HG03442 (cell line): ENCODE measurements at regions not wholly inside any gene's neighbourhood (a gene's known extent, or its start where the extent isn't known, plus 50 kb on each side); places are given as distances from the start of the nearest gene placed in this dataset.

Experiments
- ATAC-seq: cut with Tn5 transposase; IDR thresholded peaks from one replicate; pipeline ENCODE4 v1.9.1; 2021; ENCODE audit warnings: mild to moderate bottlenecking, moderate library complexity; ENCODE audit not compliant: unreplicated experiment

DNA sequence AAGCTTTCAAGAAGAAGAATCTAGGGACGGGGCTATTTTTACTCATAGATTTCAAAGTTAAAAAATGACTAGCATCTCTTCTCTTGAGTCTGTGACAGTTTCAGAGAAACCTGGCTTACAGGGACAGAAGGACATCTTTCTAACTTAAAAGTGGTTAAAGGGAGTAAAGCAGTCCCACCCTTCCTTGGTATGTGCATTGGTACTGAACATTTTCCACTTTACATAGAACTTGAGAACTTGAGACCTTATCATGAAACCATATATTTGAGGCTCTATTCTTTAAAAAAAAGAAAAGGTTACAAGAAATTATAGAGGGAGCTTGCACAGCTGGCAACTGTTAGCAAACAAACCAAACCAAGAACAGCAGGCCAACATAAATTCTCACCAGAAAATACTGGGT, 73.4 kb upstream of the GAREM1 start:
- ATAC-seq, result no peak

DNA sequence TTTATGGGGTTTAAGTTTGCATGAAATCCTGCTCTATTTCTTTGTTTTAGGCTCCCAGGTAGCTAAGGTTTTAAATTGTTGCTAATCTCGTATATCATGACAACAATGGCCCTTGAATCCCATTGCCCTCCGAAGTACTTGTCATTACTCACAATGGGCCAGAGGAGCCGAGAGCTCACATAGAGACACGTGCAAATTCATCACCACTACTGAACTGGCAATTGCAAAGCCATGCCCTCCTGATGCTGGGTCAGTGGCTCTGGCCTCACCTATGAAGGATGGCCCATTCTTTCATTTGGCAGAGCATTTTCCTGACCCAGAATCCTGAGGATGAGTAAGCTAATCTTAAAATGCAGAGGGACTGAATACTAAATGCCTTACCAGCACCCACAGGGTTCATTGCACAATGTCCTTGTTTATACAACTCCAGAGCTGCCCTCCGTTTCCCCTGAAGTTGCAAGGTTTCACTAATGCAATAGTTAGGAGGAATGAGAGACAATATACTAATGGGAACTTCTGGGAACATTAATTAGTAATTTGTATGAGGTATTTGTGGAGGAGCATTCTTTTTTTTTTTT, 71.6 kb upstream of the GAREM1 start:
- no peak for ATAC-seq

DNA sequence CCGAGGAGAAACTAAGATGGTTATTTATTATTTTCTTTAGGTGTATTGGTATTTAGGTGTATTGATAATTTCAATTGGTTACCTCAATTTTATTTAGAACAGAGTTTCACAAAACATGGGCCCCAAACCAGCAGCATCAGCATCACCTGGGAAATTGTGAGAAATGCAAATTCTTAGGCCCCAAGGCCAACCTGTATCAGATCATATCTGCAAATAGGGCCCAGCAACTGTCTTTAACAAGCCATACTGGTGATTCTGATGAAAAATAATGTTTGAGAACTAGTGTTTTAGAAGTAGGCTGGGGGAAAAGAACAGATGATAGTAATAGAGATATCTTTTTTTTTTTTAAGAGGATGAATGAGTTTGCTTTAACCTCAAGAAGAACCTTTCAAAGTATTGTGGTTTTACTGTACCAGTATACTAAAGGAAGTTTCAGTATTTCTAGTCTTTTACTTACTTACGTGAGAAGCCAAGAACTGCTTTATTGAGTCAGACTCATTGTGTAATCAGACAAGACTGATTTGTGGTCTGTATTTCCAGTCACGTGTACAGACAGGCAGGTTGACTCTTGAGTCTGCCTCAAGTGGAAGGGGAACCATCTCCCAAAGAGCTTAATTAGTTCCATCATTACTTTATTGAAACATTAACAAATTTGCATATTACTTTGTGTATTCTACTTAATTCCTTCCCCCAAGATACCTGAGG, 60.4 kb upstream of the GAREM1 start:
- peak; percentile 99 for ATAC-seq

DNA sequence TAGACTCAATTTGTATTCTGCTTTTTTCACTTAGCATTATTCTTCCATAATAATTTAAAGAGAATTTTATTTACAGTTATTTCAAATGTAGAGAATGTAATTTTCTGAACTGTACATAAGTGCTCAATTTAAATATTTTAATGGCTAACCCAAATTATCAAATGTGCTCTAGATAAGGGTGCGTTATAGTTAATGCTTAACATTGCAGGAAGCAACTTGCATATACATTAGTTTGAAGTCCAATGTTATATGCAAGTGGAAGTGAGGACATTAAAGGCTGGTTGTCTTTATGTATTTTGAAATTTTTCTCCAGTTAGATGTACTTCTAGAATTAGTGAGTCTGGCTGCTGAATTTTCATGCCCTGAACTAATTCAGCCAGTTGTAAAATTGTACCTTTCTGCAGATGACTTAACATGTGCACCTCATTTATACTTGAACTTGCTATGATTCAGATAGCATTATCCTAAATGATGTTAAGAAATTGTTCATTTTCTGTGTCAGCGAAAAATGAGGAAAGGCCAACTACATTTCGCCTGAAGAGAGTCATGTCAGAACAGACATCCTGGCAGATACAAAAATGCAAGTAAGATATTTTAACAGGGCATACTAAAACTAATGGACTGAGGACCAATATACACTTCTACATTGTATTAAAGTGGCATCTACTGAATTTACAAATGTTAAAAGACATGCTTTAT, 59.2 kb upstream of the GAREM1 start:
- no peak for ATAC-seq

DNA sequence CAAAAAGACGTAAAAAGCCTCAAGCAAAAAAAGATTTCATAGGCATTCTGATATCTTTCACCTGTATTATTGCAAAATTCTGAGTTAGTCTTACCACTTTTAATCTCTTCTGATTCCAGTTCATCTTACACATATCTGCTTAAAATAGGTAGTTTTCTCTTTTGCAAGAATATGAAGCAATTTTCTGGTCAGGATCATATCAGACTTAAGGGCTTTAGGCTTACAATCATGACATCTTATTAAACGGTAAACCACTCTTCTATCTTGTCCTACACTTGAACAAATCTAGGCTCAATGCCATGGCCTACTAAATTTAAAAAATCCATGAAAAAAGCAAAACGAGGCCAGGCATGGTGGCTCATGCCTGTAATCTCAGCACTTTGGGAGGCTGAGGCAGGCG, 50.1 kb upstream of the GAREM1 start:
- no peak for ATAC-seq
